ENCODE measurements at regions not wholly inside any gene's neighbourhood (a gene's known extent, or its start where the extent isn't known, plus 50 kb on each side); places are given as distances from the start of the nearest gene placed in this dataset.
"Not testable (repeated sequence)": the region's sequence is repeated elsewhere in the genome, so short reads cannot be mapped to it uniquely, and the experiment has no call there.

DNA sequence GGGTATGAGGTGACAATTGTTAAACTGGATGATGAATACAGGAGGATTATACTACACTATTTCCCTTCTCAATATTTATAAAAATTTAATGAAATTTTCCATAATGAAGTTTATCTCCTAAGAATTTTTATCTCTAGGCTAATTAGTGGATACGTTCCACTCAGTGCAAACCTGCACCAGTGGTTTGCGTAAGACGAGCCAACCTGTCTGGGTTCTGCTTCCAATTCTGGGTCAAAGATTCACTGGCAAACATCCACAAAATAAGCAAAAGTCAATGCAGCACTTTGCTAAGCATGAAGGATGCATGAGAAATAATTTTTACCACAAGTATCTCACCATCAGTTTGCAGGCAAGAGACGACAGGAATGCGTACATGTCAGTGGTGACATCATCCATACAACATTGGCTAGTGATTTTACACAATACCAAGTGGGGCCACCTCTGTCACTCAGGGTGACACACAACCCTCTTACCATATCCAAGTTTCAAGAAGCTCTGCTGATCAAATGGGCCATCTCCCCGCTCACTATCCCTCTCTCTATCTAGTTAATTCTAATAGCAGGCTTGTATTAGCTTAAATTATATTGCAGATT lies 51.7 kb downstream of the FAM50B start:
- DNase-seq = no peak

DNA sequence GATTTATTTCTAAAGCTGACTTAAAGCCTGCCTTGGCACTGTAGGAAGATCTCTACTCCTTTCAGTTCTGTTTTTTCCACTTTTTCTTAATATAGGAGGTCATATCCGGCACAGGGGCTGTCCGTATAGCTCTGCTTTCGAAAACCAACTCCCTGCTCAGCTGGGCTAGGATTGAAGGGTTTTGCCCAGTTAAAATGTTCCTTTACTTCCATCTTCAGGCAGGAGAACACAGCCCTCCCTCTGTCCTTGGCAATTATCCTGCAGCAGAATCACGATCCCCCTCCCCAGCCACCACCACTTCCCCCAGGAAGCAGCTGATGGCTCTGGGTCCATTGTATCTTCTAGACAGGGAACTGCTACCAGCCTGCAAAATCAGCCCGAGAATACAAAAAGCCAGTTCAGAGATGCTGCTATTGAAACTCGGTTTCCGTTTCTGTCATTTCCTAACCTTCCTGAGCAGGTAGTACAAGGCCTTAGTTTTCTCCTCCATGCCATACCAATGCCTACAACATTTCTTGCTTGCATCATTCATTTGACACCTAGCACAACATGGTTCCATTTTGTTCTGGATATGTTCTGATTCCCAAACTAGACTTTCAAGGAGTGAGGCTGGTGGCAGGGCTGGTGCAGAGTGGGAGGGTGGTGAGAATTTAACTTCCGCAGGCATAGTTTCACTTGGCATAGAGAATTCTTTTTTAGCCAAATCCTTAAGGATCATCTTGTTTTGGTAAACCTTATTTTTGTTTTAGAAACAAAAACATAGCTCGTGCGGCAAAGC lies 53.9 kb downstream of the FAM50B start:
- DNase-seq = no peak

GRCh38 chr6:3904518-3904917 lies 55.3 kb downstream of the FAM50B start:
- no peak for DNase-seq

GRCh38 chr6:3905945-3906845 lies 57.0 kb downstream of the FAM50B start:
- no peak for DNase-seq

DNA sequence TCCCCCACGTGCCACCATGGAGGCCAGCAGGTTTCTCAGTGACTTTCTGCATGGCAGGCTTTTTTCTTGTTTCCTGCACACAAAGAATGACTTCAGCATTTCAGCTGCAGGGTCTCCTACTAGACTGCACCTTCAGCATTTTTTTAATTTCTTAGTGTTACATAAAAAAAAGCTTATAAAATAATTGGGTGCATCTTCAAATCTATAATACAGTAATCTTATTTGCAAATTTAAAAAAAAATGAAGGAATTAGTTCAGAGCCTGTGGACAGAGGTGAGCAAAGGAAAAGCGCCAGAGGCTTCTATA lies 57.6 kb downstream of the FAM50B start:
- DNase-seq = no peak

- no peak for DNase-seq
Measured at GRCh38 chr6:3908223-3908622, 59.0 kb downstream of the FAM50B start.

GRCh38 chr6:3908961-3909360 lies 59.8 kb downstream of the FAM50B start:
- DNase-seq = no peak

- no peak for DNase-seq
Measured at GRCh38 chr6:3910106-3910663, 61.0 kb downstream of the FAM50B start.

DNA sequence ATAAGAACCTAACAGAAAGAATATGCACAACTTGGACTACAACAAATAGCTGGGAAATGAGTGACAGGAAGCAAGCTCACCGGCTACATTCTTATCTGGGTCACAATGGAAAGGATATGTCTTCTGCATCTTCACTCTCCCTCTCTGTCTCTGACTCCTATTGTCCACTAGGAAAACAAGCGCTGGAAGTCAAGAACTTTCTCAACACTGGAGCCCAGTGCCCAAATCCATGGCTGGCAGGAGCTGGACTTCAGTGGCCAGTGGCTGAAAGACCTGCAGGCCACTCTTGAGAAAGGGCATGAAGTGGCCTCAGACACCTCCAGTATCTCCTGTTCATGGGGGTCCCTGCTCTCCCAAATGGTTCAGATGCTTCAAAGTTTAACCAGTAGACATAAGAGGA lies 62.0 kb downstream of the FAM50B start:
- no peak for DNase-seq

DNA sequence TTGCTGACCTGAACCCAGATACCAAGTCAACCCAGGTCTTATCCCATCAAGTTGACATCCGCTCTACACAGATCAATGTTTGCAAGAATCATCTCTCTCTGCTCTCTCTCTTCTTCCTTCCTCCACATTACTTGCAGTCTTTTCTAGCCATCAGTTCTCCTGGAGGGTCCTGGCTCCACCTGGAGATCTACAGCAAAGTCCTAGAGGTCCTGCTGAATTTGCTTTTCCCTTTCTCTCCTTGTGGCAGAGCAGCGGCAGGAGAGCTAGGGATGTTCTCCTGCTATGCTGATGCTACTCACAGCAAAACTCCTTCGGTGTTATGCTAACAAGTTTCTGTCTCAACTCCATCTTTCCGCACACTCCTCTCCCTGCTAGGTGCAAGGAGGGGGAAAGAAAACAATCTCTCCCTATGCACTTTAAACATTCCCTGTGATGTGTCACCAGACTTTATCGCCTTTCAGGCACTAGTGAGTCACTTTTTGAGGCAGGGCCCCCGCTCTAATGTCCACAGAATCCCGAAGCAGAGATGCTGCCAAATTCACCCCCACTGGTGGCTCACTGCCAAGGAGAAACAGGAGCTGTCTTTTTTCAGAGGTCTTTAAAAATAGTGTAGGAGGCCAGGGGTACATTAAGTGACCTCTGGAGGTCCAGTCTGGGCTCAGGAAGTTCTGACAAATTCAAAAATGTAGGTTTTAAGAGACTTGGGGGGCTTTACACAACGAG lies 62.6 kb downstream of the FAM50B start:
- DNase-seq = no peak

DNA sequence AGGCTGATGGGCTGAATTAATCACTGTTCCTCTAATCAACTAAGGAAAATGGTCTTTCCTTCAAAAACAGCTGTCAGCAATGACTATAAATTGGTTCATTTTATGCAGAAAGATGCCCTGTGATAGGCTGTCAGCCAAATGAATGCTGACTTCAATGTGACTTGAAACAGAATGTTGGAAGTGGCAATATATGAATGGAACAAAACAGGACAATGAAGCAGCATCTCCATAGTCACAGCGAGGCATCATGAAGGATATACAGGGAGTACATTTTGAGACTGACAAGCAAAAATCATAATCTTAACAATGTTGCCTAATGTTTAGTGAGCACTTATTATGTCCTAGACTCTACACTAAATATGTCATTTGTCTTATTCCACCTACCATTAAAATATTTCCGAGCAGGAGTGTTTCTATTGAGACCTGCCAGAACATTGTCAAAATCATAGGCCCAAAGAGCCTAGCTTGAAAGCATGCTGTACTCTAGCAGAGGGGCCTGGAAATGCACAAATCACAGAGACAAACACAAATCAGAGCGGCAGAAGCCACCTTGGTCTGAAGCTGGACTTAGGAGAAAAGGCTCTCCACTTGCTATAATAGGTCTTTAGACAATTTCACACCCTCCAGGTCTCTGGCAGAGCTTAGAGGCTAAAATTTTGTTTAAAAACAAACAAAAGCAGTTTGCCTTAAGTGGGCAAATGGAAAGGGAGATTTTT lies 63.3 kb downstream of the FAM50B start:
- DNase-seq = no peak

- no peak for DNase-seq
Measured at GRCh38 chr6:3913077-3913957, 64.1 kb downstream of the FAM50B start.

GRCh38 chr6:3913958-3914337 lies 64.8 kb downstream of the FAM50B start:
- DNase-seq = no peak

GRCh38 chr6:3915076-3915791 lies 66.1 kb downstream of the FAM50B start:
- peak; percentile 2 to 70 (median 34) for DNase-seq

GRCh38 chr6:3916211-3916610 lies 67.0 kb downstream of the FAM50B start:
- no peak for DNase-seq

- not testable (repeated sequence) for DNase-seq
Measured at GRCh38 chr6:3916749-3917148, 67.6 kb downstream of the FAM50B start.

- no peak for DNase-seq
Measured at GRCh38 chr6:3918469-3918868, 69.3 kb downstream of the FAM50B start.

- no peak for DNase-seq
Measured at GRCh38 chr6:3919130-3919628, 70.0 kb downstream of the FAM50B start.

DNA sequence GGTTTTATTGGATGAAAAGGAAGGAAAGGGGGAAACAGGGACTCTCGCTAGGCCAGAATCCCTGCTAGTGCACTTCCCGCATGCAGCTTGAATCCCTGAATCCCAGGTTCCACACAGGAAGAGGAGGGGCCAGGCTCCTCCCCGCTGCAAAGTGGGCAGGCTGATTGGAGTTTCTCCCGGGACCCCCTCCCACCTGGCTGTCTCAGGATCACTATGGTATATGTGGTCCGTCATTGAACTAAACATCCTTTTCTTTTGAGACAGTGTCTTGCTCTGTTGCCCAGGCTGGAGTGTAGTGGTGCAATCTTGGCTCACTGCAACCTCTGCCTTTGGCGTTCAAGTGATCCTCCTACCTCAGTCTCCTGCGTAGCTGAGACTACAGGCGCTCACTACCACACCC lies 70.7 kb downstream of the FAM50B start:
- no peak for DNase-seq

DNA sequence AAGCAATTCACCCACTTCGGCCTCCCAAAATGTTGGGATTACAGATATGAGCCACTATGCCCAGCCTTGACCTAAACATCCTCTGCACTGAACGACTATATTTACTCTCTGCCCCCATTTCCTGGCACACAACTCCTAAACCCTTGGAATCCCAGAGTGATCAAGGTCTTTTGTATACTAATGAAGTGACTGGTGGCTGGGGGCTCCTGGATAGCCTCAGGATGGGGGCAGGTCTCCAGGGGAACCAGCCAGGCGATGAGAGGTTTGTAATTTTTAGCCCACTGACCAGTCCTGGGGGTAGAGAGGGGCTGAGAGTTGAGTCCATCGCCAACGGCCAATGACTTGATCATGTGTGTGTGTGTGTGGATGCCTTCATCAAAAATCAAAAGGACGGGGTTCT lies 71.1 kb downstream of the FAM50B start:
- DNase-seq = no peak

All from stimulated activated naive CD4-positive, alpha-beta T cell (primary cell).